Right lobe of liver (tissue), 4 donors: ENCODE measurements at regions not wholly inside any gene's neighbourhood (a gene's known extent, or its start where the extent isn't known, plus 50 kb on each side); places are given as distances from the start of the nearest gene placed in this dataset.

Experiments
- POLR2A ChIP-seq: fragments of 450-650 bp; IDR thresholded peaks from one replicate; pipeline ENCODE4 v1.6.1; 2017; ENCODE audit warnings: antibody characterized with exemption, mild to moderate bottlenecking
- TF ChIP-seq, protein P1 (sequence below), 4 donors: fragments of 200-600 bp in 3 of 4; fragments of 450-650 bp in 1 of 4; IDR thresholded peaks; one replicate each; pipeline versions ENCODE4 v1.5.1 to v1.8.0; 2016 to 2022; ENCODE audit warnings: antibody characterized with exemption in 4 of 4, mild to moderate bottlenecking in 2 of 4
- donor health status: DM: no; HTN: no; CAD: no.
- donor health status: DM: no; HTN: no; CAD: no.
- donor health status: DM: no; HTN: yes; CAD: no.

GRCh38 chr7:3192669-3193068, 108.4 kb upstream of the SDK1 start:
- no peak for TF ChIP-seq POLR2A
- TF ChIP-seq, protein P1, sequence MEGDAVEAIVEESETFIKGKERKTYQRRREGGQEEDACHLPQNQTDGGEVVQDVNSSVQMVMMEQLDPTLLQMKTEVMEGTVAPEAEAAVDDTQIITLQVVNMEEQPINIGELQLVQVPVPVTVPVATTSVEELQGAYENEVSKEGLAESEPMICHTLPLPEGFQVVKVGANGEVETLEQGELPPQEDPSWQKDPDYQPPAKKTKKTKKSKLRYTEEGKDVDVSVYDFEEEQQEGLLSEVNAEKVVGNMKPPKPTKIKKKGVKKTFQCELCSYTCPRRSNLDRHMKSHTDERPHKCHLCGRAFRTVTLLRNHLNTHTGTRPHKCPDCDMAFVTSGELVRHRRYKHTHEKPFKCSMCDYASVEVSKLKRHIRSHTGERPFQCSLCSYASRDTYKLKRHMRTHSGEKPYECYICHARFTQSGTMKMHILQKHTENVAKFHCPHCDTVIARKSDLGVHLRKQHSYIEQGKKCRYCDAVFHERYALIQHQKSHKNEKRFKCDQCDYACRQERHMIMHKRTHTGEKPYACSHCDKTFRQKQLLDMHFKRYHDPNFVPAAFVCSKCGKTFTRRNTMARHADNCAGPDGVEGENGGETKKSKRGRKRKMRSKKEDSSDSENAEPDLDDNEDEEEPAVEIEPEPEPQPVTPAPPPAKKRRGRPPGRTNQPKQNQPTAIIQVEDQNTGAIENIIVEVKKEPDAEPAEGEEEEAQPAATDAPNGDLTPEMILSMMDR (IDR thresholded peaks at IDR 0.05): no peak
